A549 (cell line): ENCODE measurements at regions not wholly inside any gene's neighbourhood (a gene's known extent, or its start where the extent isn't known, plus 50 kb on each side); places are given as distances from the start of the nearest gene placed in this dataset.

ENCODE experiments used
- ATAC-seq, 2 experiments: fragments of 200-7000 bp in 1 of 2; fragments of >200 bp in 1 of 2; cut with Nextera tagmentation in 1 of 2; cut with Tn5 transposase in 1 of 2; 3 replicates each; pipeline versions ENCODE4 v1.8.0 to v1.9.1; 2018 to 2020; ENCODE audit warnings: mild to moderate bottlenecking in 1 of 2, moderate library complexity in 1 of 2
- CTCF ChIA-PET: fragments of 300-600 bp; sonication (Branson Sonifier 250); formaldehyde crosslinking; extraction: SDS; loops from one replicate; lab custom pipeline; 2021; ENCODE audit warnings: antibody characterized with exemption, inconsistent platforms; lab: Yijun Ruan, JAX
- POLR2A ChIA-PET: fragments of 350-600 bp; formaldehyde crosslinking; extraction: SDS; loops from one replicate; lab custom pipeline; 2021; ENCODE audit warnings: antibody characterized with exemption, inconsistent platforms; lab: Yijun Ruan, JAX
- DNase-seq, 2 experiments: peaks; one replicate each; pipeline versions ENCODE4 v3.0.0 to v3.0.0-alpha.2; 2011 to 2016; ENCODE audit warnings: low read depth in 1 of 2, low spot score in 1 of 2
- FAIRE-seq: peaks from 2 replicates; lab custom pipeline; 2011; peaks lifted over from hg19 to GRCh38; lab: Jason Lieb, UNC
- H3K27ac ChIP-seq, 2 experiments: fragments of >200 bp; sonication (Bioruptor Twin); formaldehyde crosslinking; 3 replicates each; pipeline ENCODE4 v1.5.1; 2016 to 2017
- H3K4me1 ChIP-seq: fragments of >200 bp; sonication (Bioruptor Twin); formaldehyde crosslinking; 3 replicates; pipeline ENCODE4 v1.6.1; 2016
- H3K4me2 ChIP-seq: fragments of >200 bp; sonication (Bioruptor Twin); formaldehyde crosslinking; 3 replicates; pipeline ENCODE4 v1.6.1; 2016
- H3K4me3 ChIP-seq: fragments of >200 bp; sonication (Bioruptor Twin); formaldehyde crosslinking; 3 replicates; pipeline ENCODE4 v1.5.1; 2016
- H3K9me3 ChIP-seq: fragments of >200 bp; sonication (Bioruptor Twin); formaldehyde crosslinking; 3 replicates; pipeline ENCODE4 v1.6.1; 2016
- ATOH8 ChIP-seq: fragments of 250-450 bp; sonication (Bioruptor Pico); IDR thresholded peaks from 2 replicates; pipeline ENCODE4 v1.5.0; 2020; ENCODE audit warnings: low read depth, mild to moderate bottlenecking, moderate library complexity
- E2F6 ChIP-seq: IDR thresholded peaks from 2 replicates; pipeline ENCODE4 v1.6.1; 2012; ENCODE audit warnings: low read depth, borderline replicate concordance
- EHMT2 ChIP-seq: fragments of 200-600 bp; sonication (generic); IDR thresholded peaks from 2 replicates; pipeline ENCODE4 v1.6.1; 2016; ENCODE audit warnings: antibody characterized with exemption, low read depth, mild to moderate bottlenecking, moderate library complexity
- FOSB ChIP-seq: fragments of 250-450 bp; sonication (Bioruptor Pico); IDR thresholded peaks from 2 replicates; pipeline ENCODE4 v1.5.0; 2020; ENCODE audit warnings: mild to moderate bottlenecking, moderate library complexity
- FOSL2 ChIP-seq, 2 experiments: fragments of 450-650 bp in 1 of 2; fragments of >200 bp in 1 of 2; sonication (Bioruptor Twin) in 1 of 2; formaldehyde crosslinking; IDR thresholded peaks; 2 replicates each; pipeline versions ENCODE4 v1.5.0 to v1.6.1; 2016 to 2020; ENCODE audit warnings: mild to moderate bottlenecking in 1 of 2, moderate library complexity in 1 of 2
- PHF8 ChIP-seq: fragments of 200-600 bp; sonication (generic); IDR thresholded peaks from 2 replicates; pipeline ENCODE4 v1.6.1; 2016; ENCODE audit warnings: low read depth, mild to moderate bottlenecking, antibody characterized with exemption, moderate library complexity, borderline replicate concordance
- REST ChIP-seq: fragments of 200-600 bp; sonication (generic); IDR thresholded peaks from 2 replicates; pipeline ENCODE4 v1.6.1; 2016; ENCODE audit warnings: antibody characterized with exemption, mild to moderate bottlenecking, moderate library complexity
- TP53 ChIP-seq: fragments of 250-450 bp; sonication (Bioruptor Pico); IDR thresholded peaks from 2 replicates; pipeline ENCODE4 v1.5.0; 2021; ENCODE audit warnings: mild to moderate bottlenecking, moderate library complexity
- WGBS: methylation state at CpG from one replicate; pipeline ENCODE4 v1.1.6; 2017; ENCODE audit errors: missing lambda C conversion rate; 5-methylcytosine and 5-hydroxymethylcytosine counted together
- small RNA-seq, 6 experiments: library from RNA; depleted of rRNA; stranded (forward); fragments of <200 nt; gene quantifications; one replicate each; pipeline ENCODE3, GENCODE V24; 2012

GRCh38 chr12:11598900-11599299, 50.6 kb upstream of the ETV6 start:
- TF ChIP-seq REST: no peak
- TF ChIP-seq TP53 (CRISPR knock-in tag): no peak
- no peak for TF ChIP-seq FOSL2 (IDR thresholded peaks at IDR 0.05)
- no peak for TF ChIP-seq FOSL2 (CRISPR knock-in tag; IDR thresholded peaks at IDR 0.05)
- TF ChIP-seq PHF8: no peak
- TF ChIP-seq ATOH8 (CRISPR knock-in tag): no peak
- no peak for TF ChIP-seq FOSB (CRISPR knock-in tag)
- no peak for TF ChIP-seq EHMT2
- no peak for TF ChIP-seq E2F6
- CTCF ChIA-PET: interaction anchor here (1.0 kb wide), 1 partner anchor 18 kb away, joined by 4 read pairs; no protein-coding TSS in a partner anchor
- 66% methylated on average over 7 of the region's 7 CpGs for WGBS

More at GRCh38 chr12:11598900-11599299, 50.6 kb upstream of the ETV6 start:
- Histone ChIP-seq H3K9me3 (no peaks in the 10 kb centered on the region), H3K4me3 (no peak overlapping the region), H3K27ac (no peak overlapping the region), H3K4me2 (no peak overlapping the region), H3K4me1 (no peaks in the 10 kb centered on the region)
- ATAC-seq (no peak), DNase-seq (no peak), FAIRE-seq (no peak)
- POLR2A ChIA-PET: no interaction called here

Small RNA genes in the stretch of these regions (small RNA-seq; reads per million reads assigned to genes)
- gene AC007450.3 (0 reads per million in 6 experiments), gene HIGD1AP8 (0 reads per million in 6 experiments), gene RNU7-60P (0 to 0.35 (median 0) reads per million in 6 experiments)
